WTC11 (cell line): ENCODE measurements at regions not wholly inside any gene's neighbourhood (a gene's known extent, or its start where the extent isn't known, plus 50 kb on each side); places are given as distances from the start of the nearest gene placed in this dataset.

Source experiments
- ATAC-seq: fragments of 200-7000 bp; cut with Tn5 transposase; 2 replicates; pipeline ENCODE4 v1.10.0; 2021; ENCODE audit warnings: mild to moderate bottlenecking, moderate library complexity
- CTCF ChIA-PET: fragments of 300-600 bp; sonication (Branson Sonifier 250); formaldehyde crosslinking; loops from one replicate; lab custom pipeline; 2021; ENCODE audit warnings: antibody characterized with exemption; lab: Charles Lee
- POLR2A ChIA-PET: fragments of 350-600 bp; sonication (Branson Sonifier 250); formaldehyde crosslinking; loops from one replicate; lab custom pipeline; 2021; ENCODE audit warnings: antibody characterized with exemption; lab: Charles Lee
- DNase-seq: peaks from one replicate; pipeline ENCODE4 v3.0.0; 2021; ENCODE audit warnings: low spot score
- H3K27ac Mint-ChIP-seq: 2 replicates; pipeline ENCODE4 v1.8.0; 2021; ENCODE audit warnings: mixed read lengths
- H3K27me3 Mint-ChIP-seq: 2 replicates; pipeline ENCODE4 v1.8.0; 2021; ENCODE audit warnings: low read depth, mild to moderate bottlenecking, moderate library complexity, mixed read lengths
- H3K36me3 Mint-ChIP-seq: 2 replicates; pipeline ENCODE4 v1.8.0; 2021; ENCODE audit warnings: mixed read lengths
- H3K4me1 Mint-ChIP-seq: 2 replicates; pipeline ENCODE4 v1.8.0; 2022; ENCODE audit warnings: mixed read lengths
- H3K4me3 Mint-ChIP-seq: 2 replicates; pipeline ENCODE4 v1.8.0; 2021; ENCODE audit warnings: mild to moderate bottlenecking, moderate library complexity, mixed read lengths
- H3K9me3 Mint-ChIP-seq: 2 replicates; pipeline ENCODE4 v1.8.0; 2021; ENCODE audit warnings: mixed read lengths
- HMGA2 ChIP-seq: fragments of 250-450 bp; sonication (Bioruptor Pico); IDR thresholded peaks from 2 replicates; pipeline ENCODE4 v1.4.0; 2021; ENCODE audit warnings: mild to moderate bottlenecking, moderate library complexity
- MYBL2 ChIP-seq: sonication (generic); formaldehyde crosslinking; IDR thresholded peaks from 2 replicates; pipeline ENCODE4 v1.8.1; 2023; ENCODE audit warnings: mild to moderate bottlenecking, moderate library complexity, missing genetic modification reagents
- NFE2L1 ChIP-seq: sonication (generic); formaldehyde crosslinking; IDR thresholded peaks from 2 replicates; pipeline ENCODE4 v1.8.1; 2023; ENCODE audit warnings: missing genetic modification reagents
- NR3C1 ChIP-seq: sonication (generic); formaldehyde crosslinking; conservative IDR thresholded peaks from 2 replicates; pipeline ENCODE4 v1.8.1; 2023; ENCODE audit warnings: low read depth, mild to moderate bottlenecking, missing genetic modification reagents
- OVOL2 ChIP-seq: fragments of 250-450 bp; sonication (Bioruptor Pico); IDR thresholded peaks from 2 replicates; pipeline ENCODE4 v1.9.0; 2021; ENCODE audit warnings: mild to moderate bottlenecking, borderline replicate concordance
- PRRX2 ChIP-seq: fragments of 250-450 bp; sonication (Bioruptor Pico); IDR thresholded peaks from 2 replicates; pipeline ENCODE4 v1.8.0; 2021; ENCODE audit warnings: mild to moderate bottlenecking
- STAT6 ChIP-seq: sonication (generic); formaldehyde crosslinking; conservative IDR thresholded peaks from 2 replicates; pipeline ENCODE4 v1.8.1; 2023; ENCODE audit warnings: mild to moderate bottlenecking, low read depth, missing genetic modification reagents, moderate library complexity
- TEAD1 ChIP-seq: sonication (generic); formaldehyde crosslinking; IDR thresholded peaks from 2 replicates; pipeline ENCODE4 v1.8.0; 2022; ENCODE audit warnings: mild to moderate bottlenecking, missing genetic modification reagents
- TEAD4 ChIP-seq: sonication (generic); formaldehyde crosslinking; IDR thresholded peaks from 2 replicates; pipeline ENCODE4 v1.8.0; 2022; ENCODE audit warnings: mild to moderate bottlenecking, missing genetic modification reagents
- ZNF281 ChIP-seq: sonication (generic); formaldehyde crosslinking; IDR thresholded peaks from 2 replicates; pipeline ENCODE4 v1.8.0; 2023; ENCODE audit warnings: mild to moderate bottlenecking, missing genetic modification reagents
- ZNF423 ChIP-seq: fragments of 250-450 bp; sonication (Bioruptor Pico); IDR thresholded peaks from 2 replicates; pipeline ENCODE4 v2.1.2; 2022; ENCODE audit warnings: mild to moderate bottlenecking, moderate library complexity
- TF ChIP-seq, protein P1 (sequence below): sonication (generic); formaldehyde crosslinking; IDR thresholded peaks from 2 replicates; pipeline ENCODE4 v1.8.1; 2022; ENCODE audit warnings: mild to moderate bottlenecking, missing genetic modification reagents, moderate library complexity, borderline replicate concordance
- TF ChIP-seq, protein P2 (sequence below): sonication (generic); formaldehyde crosslinking; IDR thresholded peaks from 2 replicates; pipeline ENCODE4 v1.8.0; 2023; ENCODE audit warnings: missing genetic modification reagents
- TF ChIP-seq, protein P3 (sequence below): sonication (generic); formaldehyde crosslinking; IDR thresholded peaks from 2 replicates; pipeline ENCODE4 v1.8.1; 2023; ENCODE audit warnings: mild to moderate bottlenecking, missing genetic modification reagents
- TF ChIP-seq, protein P4 (sequence below): sonication (generic); formaldehyde crosslinking; IDR thresholded peaks from 2 replicates; pipeline ENCODE4 v1.8.1; 2023; ENCODE audit warnings: mild to moderate bottlenecking, missing genetic modification reagents, moderate library complexity
- TF ChIP-seq, protein P5 (sequence below): sonication (generic); formaldehyde crosslinking; IDR thresholded peaks from 2 replicates; pipeline ENCODE4 v1.8.0; 2022; ENCODE audit warnings: missing genetic modification reagents
- TF ChIP-seq, protein P6 (sequence below): fragments of 200-600 bp; IDR thresholded peaks from 2 replicates; pipeline ENCODE4 v1.8.0; 2022; ENCODE audit warnings: antibody characterized with exemption

DNA sequence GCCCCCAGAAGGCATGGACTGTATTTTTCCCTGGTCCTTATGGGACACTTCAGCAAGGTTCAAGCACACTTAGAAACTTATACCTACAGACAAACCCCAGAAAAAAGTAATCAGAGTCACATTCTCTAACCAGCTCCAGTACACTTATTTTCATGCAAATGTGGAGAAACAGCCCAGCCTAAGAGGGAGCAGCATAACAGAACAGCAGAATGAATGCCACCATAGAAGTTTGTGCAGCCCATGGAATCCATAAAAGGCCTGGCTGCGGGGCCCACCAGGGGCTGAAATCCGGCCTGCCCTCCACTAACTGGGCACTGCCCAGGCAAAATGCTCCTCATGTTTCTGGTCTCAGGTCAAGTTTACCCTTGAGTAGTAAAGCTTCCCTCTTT is 60.4 kb upstream of the ATP1A1 start (continued):
- TF ChIP-seq ZNF423 (CRISPR knock-in tag), result no peak
- TF ChIP-seq, protein P1, sequence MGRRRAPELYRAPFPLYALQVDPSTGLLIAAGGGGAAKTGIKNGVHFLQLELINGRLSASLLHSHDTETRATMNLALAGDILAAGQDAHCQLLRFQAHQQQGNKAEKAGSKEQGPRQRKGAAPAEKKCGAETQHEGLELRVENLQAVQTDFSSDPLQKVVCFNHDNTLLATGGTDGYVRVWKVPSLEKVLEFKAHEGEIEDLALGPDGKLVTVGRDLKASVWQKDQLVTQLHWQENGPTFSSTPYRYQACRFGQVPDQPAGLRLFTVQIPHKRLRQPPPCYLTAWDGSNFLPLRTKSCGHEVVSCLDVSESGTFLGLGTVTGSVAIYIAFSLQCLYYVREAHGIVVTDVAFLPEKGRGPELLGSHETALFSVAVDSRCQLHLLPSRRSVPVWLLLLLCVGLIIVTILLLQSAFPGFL (CRISPR knock-in tag), result no peak
- TF ChIP-seq TEAD1 (CRISPR knock-in tag), result no peak

DNA sequence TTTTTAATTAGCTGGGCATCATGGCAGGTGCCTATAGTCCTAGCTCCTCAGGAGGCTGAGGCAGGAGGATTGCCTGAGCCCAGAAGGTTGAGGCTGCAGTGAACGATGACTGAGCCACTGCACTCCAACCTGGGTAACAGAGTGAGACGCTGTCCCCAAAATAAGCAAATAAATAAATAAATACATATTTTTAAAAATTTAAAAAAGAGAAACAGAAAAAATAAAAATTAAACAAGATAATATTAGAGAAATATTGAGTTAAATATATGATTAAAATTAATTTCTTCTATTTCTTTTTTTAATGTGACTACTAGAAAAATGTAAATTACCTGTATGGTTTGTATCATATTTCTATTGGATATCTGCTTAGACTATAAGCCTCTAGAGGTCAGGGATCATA is 59.3 kb upstream of the ATP1A1 start:
- DNase-seq, result no peak
- H3K4me3 Mint-ChIP-seq, result no peak overlapping the region
- POLR2A ChIA-PET, result no interaction called here
- peaks cover 22% of the 10 kb centered on the region for H3K4me1 Mint-ChIP-seq
- no peaks in the 10 kb centered on the region for H3K9me3 Mint-ChIP-seq
- no peak overlapping the region for H3K27ac Mint-ChIP-seq
- TF ChIP-seq HMGA2 (CRISPR knock-in tag) (peak; percentile 96), OVOL2 (CRISPR knock-in tag) (no peak)
- TF ChIP-seq, all 79 proteins: peak for 1
- CTCF ChIA-PET, result no interaction called here
- no peak for ATAC-seq
- H3K36me3 Mint-ChIP-seq, result no peaks in the 10 kb centered on the region
- no peaks in the 10 kb centered on the region for H3K27me3 Mint-ChIP-seq

- POLR2A ChIA-PET, result no interaction called here
- ATAC-seq, result no peak
- peaks cover 19% of the 10 kb centered on the region for H3K4me1 Mint-ChIP-seq
- DNase-seq, result no peak
- no peaks in the 10 kb centered on the region for H3K9me3 Mint-ChIP-seq
- H3K27ac Mint-ChIP-seq, result no peak overlapping the region
- H3K36me3 Mint-ChIP-seq, result no peaks in the 10 kb centered on the region
- H3K27me3 Mint-ChIP-seq, result no peaks in the 10 kb centered on the region
- CTCF ChIA-PET, result no interaction called here
- no peak overlapping the region for H3K4me3 Mint-ChIP-seq
- no peak for TF ChIP-seq NR3C1 (CRISPR knock-in tag)
- TF ChIP-seq, protein P2, sequence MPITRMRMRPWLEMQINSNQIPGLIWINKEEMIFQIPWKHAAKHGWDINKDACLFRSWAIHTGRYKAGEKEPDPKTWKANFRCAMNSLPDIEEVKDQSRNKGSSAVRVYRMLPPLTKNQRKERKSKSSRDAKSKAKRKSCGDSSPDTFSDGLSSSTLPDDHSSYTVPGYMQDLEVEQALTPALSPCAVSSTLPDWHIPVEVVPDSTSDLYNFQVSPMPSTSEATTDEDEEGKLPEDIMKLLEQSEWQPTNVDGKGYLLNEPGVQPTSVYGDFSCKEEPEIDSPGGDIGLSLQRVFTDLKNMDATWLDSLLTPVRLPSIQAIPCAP (CRISPR knock-in tag), result no peak
- TF ChIP-seq, protein P3, sequence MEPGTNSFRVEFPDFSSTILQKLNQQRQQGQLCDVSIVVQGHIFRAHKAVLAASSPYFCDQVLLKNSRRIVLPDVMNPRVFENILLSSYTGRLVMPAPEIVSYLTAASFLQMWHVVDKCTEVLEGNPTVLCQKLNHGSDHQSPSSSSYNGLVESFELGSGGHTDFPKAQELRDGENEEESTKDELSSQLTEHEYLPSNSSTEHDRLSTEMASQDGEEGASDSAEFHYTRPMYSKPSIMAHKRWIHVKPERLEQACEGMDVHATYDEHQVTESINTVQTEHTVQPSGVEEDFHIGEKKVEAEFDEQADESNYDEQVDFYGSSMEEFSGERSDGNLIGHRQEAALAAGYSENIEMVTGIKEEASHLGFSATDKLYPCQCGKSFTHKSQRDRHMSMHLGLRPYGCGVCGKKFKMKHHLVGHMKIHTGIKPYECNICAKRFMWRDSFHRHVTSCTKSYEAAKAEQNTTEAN, result no peak
- TF ChIP-seq MYBL2 (CRISPR knock-in tag), result no peak
- TF ChIP-seq ZNF423 (CRISPR knock-in tag), result no peak
- no peak for TF ChIP-seq TEAD1 (CRISPR knock-in tag)
- TF ChIP-seq PRRX2 (CRISPR knock-in tag), result no peak
- TF ChIP-seq TEAD4 (CRISPR knock-in tag), result no peak
- TF ChIP-seq, protein P4, sequence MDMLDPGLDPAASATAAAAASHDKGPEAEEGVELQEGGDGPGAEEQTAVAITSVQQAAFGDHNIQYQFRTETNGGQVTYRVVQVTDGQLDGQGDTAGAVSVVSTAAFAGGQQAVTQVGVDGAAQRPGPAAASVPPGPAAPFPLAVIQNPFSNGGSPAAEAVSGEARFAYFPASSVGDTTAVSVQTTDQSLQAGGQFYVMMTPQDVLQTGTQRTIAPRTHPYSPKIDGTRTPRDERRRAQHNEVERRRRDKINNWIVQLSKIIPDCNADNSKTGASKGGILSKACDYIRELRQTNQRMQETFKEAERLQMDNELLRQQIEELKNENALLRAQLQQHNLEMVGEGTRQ (CRISPR knock-in tag), result no peak
- TF ChIP-seq HMGA2 (CRISPR knock-in tag), result no peak
- TF ChIP-seq, protein P5, sequence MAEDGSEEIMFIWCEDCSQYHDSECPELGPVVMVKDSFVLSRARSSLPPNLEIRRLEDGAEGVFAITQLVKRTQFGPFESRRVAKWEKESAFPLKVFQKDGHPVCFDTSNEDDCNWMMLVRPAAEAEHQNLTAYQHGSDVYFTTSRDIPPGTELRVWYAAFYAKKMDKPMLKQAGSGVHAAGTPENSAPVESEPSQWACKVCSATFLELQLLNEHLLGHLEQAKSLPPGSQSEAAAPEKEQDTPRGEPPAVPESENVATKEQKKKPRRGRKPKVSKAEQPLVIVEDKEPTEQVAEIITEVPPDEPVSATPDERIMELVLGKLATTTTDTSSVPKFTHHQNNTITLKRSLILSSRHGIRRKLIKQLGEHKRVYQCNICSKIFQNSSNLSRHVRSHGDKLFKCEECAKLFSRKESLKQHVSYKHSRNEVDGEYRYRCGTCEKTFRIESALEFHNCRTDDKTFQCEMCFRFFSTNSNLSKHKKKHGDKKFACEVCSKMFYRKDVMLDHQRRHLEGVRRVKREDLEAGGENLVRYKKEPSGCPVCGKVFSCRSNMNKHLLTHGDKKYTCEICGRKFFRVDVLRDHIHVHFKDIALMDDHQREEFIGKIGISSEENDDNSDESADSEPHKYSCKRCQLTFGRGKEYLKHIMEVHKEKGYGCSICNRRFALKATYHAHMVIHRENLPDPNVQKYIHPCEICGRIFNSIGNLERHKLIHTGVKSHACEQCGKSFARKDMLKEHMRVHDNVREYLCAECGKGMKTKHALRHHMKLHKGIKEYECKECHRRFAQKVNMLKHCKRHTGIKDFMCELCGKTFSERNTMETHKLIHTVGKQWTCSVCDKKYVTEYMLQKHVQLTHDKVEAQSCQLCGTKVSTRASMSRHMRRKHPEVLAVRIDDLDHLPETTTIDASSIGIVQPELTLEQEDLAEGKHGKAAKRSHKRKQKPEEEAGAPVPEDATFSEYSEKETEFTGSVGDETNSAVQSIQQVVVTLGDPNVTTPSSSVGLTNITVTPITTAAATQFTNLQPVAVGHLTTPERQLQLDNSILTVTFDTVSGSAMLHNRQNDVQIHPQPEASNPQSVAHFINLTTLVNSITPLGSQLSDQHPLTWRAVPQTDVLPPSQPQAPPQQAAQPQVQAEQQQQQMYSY (CRISPR knock-in tag), result no peak
- TF ChIP-seq, protein P6, sequence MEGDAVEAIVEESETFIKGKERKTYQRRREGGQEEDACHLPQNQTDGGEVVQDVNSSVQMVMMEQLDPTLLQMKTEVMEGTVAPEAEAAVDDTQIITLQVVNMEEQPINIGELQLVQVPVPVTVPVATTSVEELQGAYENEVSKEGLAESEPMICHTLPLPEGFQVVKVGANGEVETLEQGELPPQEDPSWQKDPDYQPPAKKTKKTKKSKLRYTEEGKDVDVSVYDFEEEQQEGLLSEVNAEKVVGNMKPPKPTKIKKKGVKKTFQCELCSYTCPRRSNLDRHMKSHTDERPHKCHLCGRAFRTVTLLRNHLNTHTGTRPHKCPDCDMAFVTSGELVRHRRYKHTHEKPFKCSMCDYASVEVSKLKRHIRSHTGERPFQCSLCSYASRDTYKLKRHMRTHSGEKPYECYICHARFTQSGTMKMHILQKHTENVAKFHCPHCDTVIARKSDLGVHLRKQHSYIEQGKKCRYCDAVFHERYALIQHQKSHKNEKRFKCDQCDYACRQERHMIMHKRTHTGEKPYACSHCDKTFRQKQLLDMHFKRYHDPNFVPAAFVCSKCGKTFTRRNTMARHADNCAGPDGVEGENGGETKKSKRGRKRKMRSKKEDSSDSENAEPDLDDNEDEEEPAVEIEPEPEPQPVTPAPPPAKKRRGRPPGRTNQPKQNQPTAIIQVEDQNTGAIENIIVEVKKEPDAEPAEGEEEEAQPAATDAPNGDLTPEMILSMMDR, result no peak
- no peak for TF ChIP-seq NFE2L1
- TF ChIP-seq STAT6, result no peak
- TF ChIP-seq ZNF281 (CRISPR knock-in tag), result no peak
Observed at GRCh38 chr1:116314305-116314919, 58.6 kb upstream of the ATP1A1 start.
